Activated T-cell treated with anti-CD3 and anti-CD28 coated beads, Interleukin-2, amount 50 U/mL, for 4 hours (primary cell): ENCODE measurements at regions not wholly inside any gene's neighbourhood (a gene's known extent, or its start where the extent isn't known, plus 50 kb on each side); places are given as distances from the start of the nearest gene placed in this dataset.
"Not testable (repeated sequence)": the region's sequence is repeated elsewhere in the genome, so short reads cannot be mapped to it uniquely, and the experiment has no call there.

Source experiments
- ATAC-seq, 2 donors: fragments of 200-7000 bp; cut with Tn5 transposase; one replicate each; pipeline ENCODE4 v1.10.0; 2021
- DNase-seq: peaks from one replicate; pipeline ENCODE4 v3.0.0-alpha.2; 2020
- H3K27me3 Mint-ChIP-seq: one replicate; pipeline ENCODE4 v1.8.0; 2021; ENCODE audit warnings: low read depth, mixed read lengths
- H3K36me3 Mint-ChIP-seq: one replicate; pipeline ENCODE4 v1.8.0; 2022; ENCODE audit warnings: mixed read lengths; ENCODE audit not compliant: insufficient read depth
- H3K4me1 Mint-ChIP-seq: one replicate; pipeline ENCODE4 v1.8.0; 2021; ENCODE audit warnings: low read depth, mixed read lengths
- H3K4me3 Mint-ChIP-seq: one replicate; pipeline ENCODE4 v1.8.0; 2021; ENCODE audit warnings: mild to moderate bottlenecking, moderate library complexity, mixed read lengths
- H3K9me3 Mint-ChIP-seq: one replicate; pipeline ENCODE4 v1.8.0; 2021; ENCODE audit warnings: mixed read lengths

DNA sequence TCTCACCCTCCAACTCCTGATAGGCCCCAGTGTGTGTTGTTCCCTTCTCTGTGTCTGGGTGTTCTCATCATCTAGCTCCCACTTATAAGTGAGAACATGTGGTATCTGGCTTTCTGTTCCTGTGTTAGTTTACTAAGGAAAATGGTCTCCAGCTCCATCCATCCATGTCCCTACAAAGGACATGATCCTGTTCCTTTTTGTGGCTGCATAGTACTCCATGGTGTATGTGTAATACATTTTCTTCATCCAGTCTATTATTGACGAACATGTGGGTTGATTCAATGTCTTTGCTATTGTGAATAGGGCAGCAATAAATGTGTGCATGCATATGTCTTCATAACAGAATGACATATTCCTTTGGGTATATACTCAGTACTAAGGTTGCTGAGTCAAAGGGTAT lies 1397.0 kb downstream of the UQCRFS1 start:
- H3K4me1 Mint-ChIP-seq, result no peaks in the 10 kb centered on the region
- H3K9me3 Mint-ChIP-seq, result peaks cover 39% of the 10 kb centered on the region
- no peaks in the 10 kb centered on the region for H3K27me3 Mint-ChIP-seq
- peaks cover 11% of the 10 kb centered on the region for H3K36me3 Mint-ChIP-seq
- no peak for DNase-seq
- H3K4me3 Mint-ChIP-seq, result no peak overlapping the region
- no peak for ATAC-seq

- not testable (repeated sequence) for H3K4me3 Mint-ChIP-seq, ATAC-seq, H3K4me1 Mint-ChIP-seq, H3K27me3 Mint-ChIP-seq, DNase-seq
- Mint-ChIP-seq H3K36me3 (peaks cover 11% of the 10 kb centered on the region), H3K9me3 (peaks cover 35% of the 10 kb centered on the region)
Measured at GRCh38 chr19:27814834-27815233, 1398.1 kb downstream of the UQCRFS1 start.

DNA sequence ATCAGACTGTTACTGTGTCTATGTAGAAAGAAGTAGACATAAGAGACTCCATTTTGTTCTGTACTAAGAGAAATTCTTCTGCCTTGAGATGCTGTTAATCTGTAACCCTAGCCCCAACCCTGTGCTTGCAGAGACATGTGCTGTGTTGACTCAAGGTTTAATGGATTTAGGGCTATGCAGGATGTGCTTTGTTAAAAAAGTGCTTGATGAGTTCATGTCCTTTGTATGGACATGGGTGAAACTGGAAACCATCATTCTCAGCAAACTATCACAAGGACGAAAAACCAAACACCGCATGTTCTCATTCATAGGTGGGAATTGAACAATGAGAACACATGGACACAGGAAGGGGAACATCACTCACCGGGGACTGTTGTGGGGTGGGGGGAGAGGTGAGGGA lies 1398.7 kb downstream of the UQCRFS1 start:
- peaks cover 35% of the 10 kb centered on the region for H3K9me3 Mint-ChIP-seq
- ATAC-seq, H3K4me3 Mint-ChIP-seq, H3K27me3 Mint-ChIP-seq, H3K4me1 Mint-ChIP-seq, DNase-seq: not testable (repeated sequence)
- peaks cover 11% of the 10 kb centered on the region for H3K36me3 Mint-ChIP-seq

DNA sequence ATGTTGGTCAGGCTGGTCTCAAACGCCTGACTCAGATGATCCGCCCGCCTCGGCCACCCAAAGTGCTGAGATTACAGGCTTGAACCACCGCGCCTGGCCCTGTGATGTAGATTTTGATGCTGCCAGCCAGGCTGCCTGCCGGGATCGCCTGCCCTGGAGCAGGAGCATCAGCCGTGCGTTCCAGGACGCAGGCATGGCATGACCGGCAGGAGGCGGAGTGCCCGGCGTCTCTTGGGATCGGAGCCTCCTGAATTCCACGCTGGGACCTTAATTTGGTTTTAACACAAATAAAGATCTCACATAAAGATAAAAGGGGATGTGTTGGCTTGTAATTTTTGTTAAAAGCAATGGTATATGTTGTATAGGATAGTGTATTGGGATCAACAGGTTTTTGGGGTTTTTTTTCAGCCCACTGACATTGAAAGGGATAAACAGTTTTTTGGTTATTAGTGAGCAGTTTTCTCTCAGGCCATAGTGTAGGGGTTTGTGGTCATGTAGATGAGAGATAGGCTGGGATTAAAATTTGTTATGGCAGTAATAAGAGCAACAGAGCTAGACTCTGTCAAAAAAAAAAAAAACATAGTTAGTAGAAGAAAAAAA lies 1406.4 kb downstream of the UQCRFS1 start:
- DNase-seq, result no peak
- no peak overlapping the region for H3K4me3 Mint-ChIP-seq

GRCh38 chr19:27805848-27806247 lies 1407.1 kb downstream of the UQCRFS1 start:
- peaks cover 4% of the 10 kb centered on the region for H3K9me3 Mint-ChIP-seq
- DNase-seq, result no peak
- ATAC-seq, result no peak
- H3K4me1 Mint-ChIP-seq, result peaks cover 3% of the 10 kb centered on the region
- peaks cover 24% of the 10 kb centered on the region for H3K36me3 Mint-ChIP-seq
- no peak overlapping the region for H3K4me3 Mint-ChIP-seq
- no peaks in the 10 kb centered on the region for H3K27me3 Mint-ChIP-seq

More for the DNA sequence above, 1406.4 kb downstream of the UQCRFS1 start:
- no peak for ATAC-seq
- H3K27me3 Mint-ChIP-seq, result no peaks in the 10 kb centered on the region
- peaks cover 2% of the 10 kb centered on the region for H3K4me1 Mint-ChIP-seq
- peaks cover 21% of the 10 kb centered on the region for H3K36me3 Mint-ChIP-seq
- peaks cover 4% of the 10 kb centered on the region for H3K9me3 Mint-ChIP-seq

GRCh38 chr19:27802293-27802692 lies 1410.7 kb downstream of the UQCRFS1 start:
- H3K27me3 Mint-ChIP-seq, DNase-seq, H3K4me3 Mint-ChIP-seq, H3K4me1 Mint-ChIP-seq, H3K9me3 Mint-ChIP-seq, ATAC-seq: not testable (repeated sequence)
- peaks cover 34% of the 10 kb centered on the region for H3K36me3 Mint-ChIP-seq

- Mint-ChIP-seq H3K9me3 (no peaks in the 10 kb centered on the region), H3K27me3 (no peaks in the 10 kb centered on the region), H3K4me3 (no peak overlapping the region), H3K36me3 (peaks cover 16% of the 10 kb centered on the region), H3K4me1 (peaks cover 27% of the 10 kb centered on the region)
- no peak for DNase-seq
- no peak for ATAC-seq
Measured at GRCh38 chr19:27796540-27796939, 1416.4 kb downstream of the UQCRFS1 start.

GRCh38 chr19:27796073-27796472 lies 1416.9 kb downstream of the UQCRFS1 start:
- H3K27me3 Mint-ChIP-seq, result no peaks in the 10 kb centered on the region
- H3K9me3 Mint-ChIP-seq, result no peaks in the 10 kb centered on the region
- DNase-seq (no peak), ATAC-seq (no peak)
- H3K4me1 Mint-ChIP-seq, result peaks cover 27% of the 10 kb centered on the region
- peak overlapping the region; percentile 57 for H3K4me3 Mint-ChIP-seq
- H3K36me3 Mint-ChIP-seq, result peaks cover 16% of the 10 kb centered on the region

DNA sequence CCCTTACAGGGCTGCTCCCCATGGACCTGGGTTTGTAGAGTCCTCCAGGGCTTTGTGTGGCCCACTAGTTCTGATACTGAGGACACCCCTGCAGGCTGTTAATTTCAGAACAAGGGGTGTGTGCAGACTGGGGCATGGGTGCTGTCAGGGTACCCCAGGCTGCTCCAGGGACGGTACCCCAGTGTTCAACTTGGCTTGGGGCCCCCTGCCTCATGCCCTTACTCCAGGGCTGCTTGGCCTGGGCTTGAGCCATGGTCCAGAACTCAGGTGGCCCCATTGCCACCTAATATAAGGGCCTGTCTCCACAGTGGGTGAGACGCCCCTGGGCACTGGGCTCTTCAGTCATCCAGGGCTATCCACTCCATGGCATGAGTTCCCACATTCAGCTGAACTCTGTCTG lies 1417.6 kb downstream of the UQCRFS1 start:
- Mint-ChIP-seq H3K9me3 (no peaks in the 10 kb centered on the region), H3K4me1 (peaks cover 28% of the 10 kb centered on the region), H3K27me3 (no peaks in the 10 kb centered on the region), H3K4me3 (peak overlapping the region; percentile 94), H3K36me3 (peaks cover 14% of the 10 kb centered on the region)
- no peak for ATAC-seq
- DNase-seq, result no peak

DNA sequence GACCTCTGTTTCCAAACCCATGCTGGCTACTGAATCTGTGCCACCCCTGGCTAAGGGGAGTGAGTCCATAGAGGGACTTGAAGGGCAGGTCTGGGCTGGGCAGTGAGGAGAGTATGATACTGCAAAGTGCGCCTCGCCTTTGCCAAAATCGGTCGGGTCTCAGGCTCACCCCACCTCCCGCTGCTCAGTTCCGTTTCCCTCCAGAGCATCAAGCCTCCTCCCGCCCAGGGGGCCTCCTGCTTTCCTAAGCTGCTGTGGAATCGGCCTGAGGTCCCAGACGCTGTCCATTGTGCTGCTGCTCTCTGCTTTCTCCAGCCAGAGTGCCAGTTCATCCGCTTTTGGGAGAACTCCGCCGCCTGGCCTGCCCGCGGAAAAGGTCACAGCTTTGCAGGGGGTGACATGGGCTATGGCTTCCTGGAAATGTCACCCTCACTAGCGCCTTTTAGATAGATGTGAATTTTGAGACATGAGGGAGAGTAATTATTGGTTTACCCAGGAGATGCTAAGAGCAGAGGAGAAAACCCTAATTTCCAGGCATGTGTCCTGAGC lies 1418.4 kb downstream of the UQCRFS1 start:
- ATAC-seq, result no peak
- Mint-ChIP-seq H3K36me3 (peaks cover 13% of the 10 kb centered on the region), H3K4me3 (peak overlapping the region; percentile 94), H3K9me3 (no peaks in the 10 kb centered on the region), H3K27me3 (no peaks in the 10 kb centered on the region), H3K4me1 (peaks cover 28% of the 10 kb centered on the region)
- no peak for DNase-seq

- ATAC-seq (peak; percentile 95 to 96), DNase-seq (peak; percentile 85)
- Mint-ChIP-seq H3K27me3 (no peaks in the 10 kb centered on the region), H3K4me3 (peak overlapping the region; percentile 94), H3K36me3 (peaks cover 12% of the 10 kb centered on the region), H3K4me1 (peaks cover 28% of the 10 kb centered on the region), H3K9me3 (no peaks in the 10 kb centered on the region)
Measured at GRCh38 chr19:27793644-27794493, 1419.1 kb downstream of the UQCRFS1 start.

GRCh38 chr19:27793128-27793643 lies 1419.8 kb downstream of the UQCRFS1 start:
- H3K4me1 Mint-ChIP-seq, result peaks cover 28% of the 10 kb centered on the region
- DNase-seq (peak; percentile 57), ATAC-seq (peak; percentile 80 to 84)
- peak overlapping the region; percentile 94 for H3K4me3 Mint-ChIP-seq
- peaks cover 14% of the 10 kb centered on the region for H3K36me3 Mint-ChIP-seq
- no peaks in the 10 kb centered on the region for H3K9me3 Mint-ChIP-seq
- no peaks in the 10 kb centered on the region for H3K27me3 Mint-ChIP-seq

- H3K36me3 Mint-ChIP-seq, result peaks cover 14% of the 10 kb centered on the region
- DNase-seq (no peak), ATAC-seq (no peak)
- H3K27me3 Mint-ChIP-seq, result no peaks in the 10 kb centered on the region
- no peaks in the 10 kb centered on the region for H3K9me3 Mint-ChIP-seq
- peak overlapping the region; percentile 94 for H3K4me3 Mint-ChIP-seq
- H3K4me1 Mint-ChIP-seq, result peaks cover 28% of the 10 kb centered on the region
Measured at GRCh38 chr19:27792576-27793127, 1420.3 kb downstream of the UQCRFS1 start.

DNA sequence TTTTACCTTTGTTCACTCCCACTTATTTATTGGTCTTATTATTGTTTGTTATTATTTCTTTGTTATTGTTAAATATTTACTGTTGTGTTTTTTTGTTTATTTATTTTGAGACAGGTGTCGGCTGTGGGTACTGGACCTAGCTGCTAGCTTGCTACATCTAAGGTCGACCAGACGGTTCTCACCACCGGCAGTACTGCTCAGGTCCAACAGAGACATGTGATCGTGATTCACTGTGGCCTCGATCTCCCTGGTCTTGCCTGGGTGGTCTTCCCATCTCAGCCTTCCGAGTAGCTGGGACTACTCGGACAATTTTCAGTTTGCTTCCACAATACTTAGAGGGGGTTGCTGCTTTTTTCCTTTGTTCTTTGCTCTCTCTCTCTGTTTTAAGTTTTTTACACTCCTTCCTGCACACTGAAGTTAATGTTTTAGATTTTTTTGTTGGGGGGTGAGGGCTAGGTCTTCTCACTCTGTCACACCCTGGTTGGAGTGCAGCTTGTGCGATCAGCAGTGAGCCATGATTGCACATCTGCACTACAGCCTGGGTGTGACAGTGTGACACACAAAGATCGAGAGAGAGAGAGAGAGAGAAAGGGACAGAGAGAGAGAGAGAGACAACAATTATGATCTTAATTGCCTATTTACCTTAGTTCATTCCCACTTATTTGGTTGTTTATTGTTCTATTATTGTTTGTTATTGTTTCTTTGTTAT lies 1432.4 kb downstream of the UQCRFS1 start:
- peaks cover 40% of the 10 kb centered on the region for H3K36me3 Mint-ChIP-seq
- H3K4me3 Mint-ChIP-seq, result no peak overlapping the region
- H3K27me3 Mint-ChIP-seq, result no peaks in the 10 kb centered on the region
- DNase-seq (no peak), ATAC-seq (no peak)
- H3K9me3 Mint-ChIP-seq, result peaks cover 32% of the 10 kb centered on the region
- H3K4me1 Mint-ChIP-seq, result peaks cover 2% of the 10 kb centered on the region
